Kidney epithelial cell (primary cell): ENCODE measurements at regions not wholly inside any gene's neighbourhood (a gene's known extent, or its start where the extent isn't known, plus 50 kb on each side); places are given as distances from the start of the nearest gene placed in this dataset.
"Not testable (repeated sequence)": the region's sequence is repeated elsewhere in the genome, so short reads cannot be mapped to it uniquely, and the experiment has no call there.

ENCODE experiments used
- DNase-seq: peaks from one replicate; pipeline ENCODE4 v3.0.0-alpha.2; 2010; ENCODE audit warnings: low read depth
- H3K27me3 ChIP-seq: 2 replicates; pipeline ENCODE4 v1.6.0; 2011; ENCODE audit warnings: low read length; ENCODE audit not compliant: control insufficient read depth, insufficient read depth
- H3K36me3 ChIP-seq: 2 replicates; pipeline ENCODE4 v1.5.1; 2011; ENCODE audit warnings: low read length; ENCODE audit not compliant: control insufficient read depth, insufficient read depth
- H3K4me3 ChIP-seq: 2 replicates; pipeline ENCODE4 v1.5.1; 2011; ENCODE audit warnings: low read depth, mild to moderate bottlenecking, control low read depth, low read length
- CTCF ChIP-seq: IDR thresholded peaks from 2 replicates; pipeline ENCODE4 v1.5.1; 2011; ENCODE audit warnings: mild to moderate bottlenecking, moderate library complexity, low read length, control low read depth, inconsistent platforms; ENCODE audit not compliant: insufficient read depth, poor library complexity, severe bottlenecking

GRCh38 chr9:118692613-118693012, 676.6 kb downstream of the BRINP1 start:
- Histone ChIP-seq H3K36me3 (no peaks in the 10 kb centered on the region), H3K27me3 (no peaks in the 10 kb centered on the region), H3K4me3 (no peak overlapping the region)
- no peak for DNase-seq
- no peak for TF ChIP-seq CTCF

- Histone ChIP-seq H3K36me3 (no peaks in the 10 kb centered on the region), H3K27me3 (no peaks in the 10 kb centered on the region), H3K4me3 (no peak overlapping the region)
- no peak for TF ChIP-seq CTCF
- DNase-seq = no peak
Measured at GRCh38 chr9:118693645-118694044, 675.6 kb downstream of the BRINP1 start.

- DNase-seq, H3K36me3 ChIP-seq, H3K4me3 ChIP-seq, H3K27me3 ChIP-seq: not testable (repeated sequence)
Measured at GRCh38 chr9:118695249-118695648, 674.0 kb downstream of the BRINP1 start.

GRCh38 chr9:118701985-118702384, 667.2 kb downstream of the BRINP1 start:
- H3K27me3 ChIP-seq = no peaks in the 10 kb centered on the region
- no peak for TF ChIP-seq CTCF
- no peak for DNase-seq
- no peak overlapping the region for H3K4me3 ChIP-seq
- no peaks in the 10 kb centered on the region for H3K36me3 ChIP-seq

- TF ChIP-seq CTCF = no peak
- Histone ChIP-seq H3K4me3 (no peak overlapping the region), H3K36me3 (no peaks in the 10 kb centered on the region), H3K27me3 (no peaks in the 10 kb centered on the region)
- DNase-seq = no peak
Measured at GRCh38 chr9:118711843-118712242, 657.4 kb downstream of the BRINP1 start.

GRCh38 chr9:118721276-118721675, 648.0 kb downstream of the BRINP1 start:
- Histone ChIP-seq H3K4me3 (no peak overlapping the region), H3K27me3 (no peaks in the 10 kb centered on the region), H3K36me3 (no peaks in the 10 kb centered on the region)
- DNase-seq = no peak
- no peak for TF ChIP-seq CTCF
